Hematopoietic multipotent progenitor cell treated with erythropoietin and hydrocortisone succinate and interleukin-3 and kit ligand, for 15 days (in vitro differentiated cells): ENCODE measurements at regions not wholly inside any gene's neighbourhood (a gene's known extent, or its start where the extent isn't known, plus 50 kb on each side); places are given as distances from the start of the nearest gene placed in this dataset.

Source experiments
- DNase-seq: peaks from one replicate; pipeline ENCODE4 v3.0.0-alpha.2; 2015; ENCODE audit warnings: low spot score

DNA sequence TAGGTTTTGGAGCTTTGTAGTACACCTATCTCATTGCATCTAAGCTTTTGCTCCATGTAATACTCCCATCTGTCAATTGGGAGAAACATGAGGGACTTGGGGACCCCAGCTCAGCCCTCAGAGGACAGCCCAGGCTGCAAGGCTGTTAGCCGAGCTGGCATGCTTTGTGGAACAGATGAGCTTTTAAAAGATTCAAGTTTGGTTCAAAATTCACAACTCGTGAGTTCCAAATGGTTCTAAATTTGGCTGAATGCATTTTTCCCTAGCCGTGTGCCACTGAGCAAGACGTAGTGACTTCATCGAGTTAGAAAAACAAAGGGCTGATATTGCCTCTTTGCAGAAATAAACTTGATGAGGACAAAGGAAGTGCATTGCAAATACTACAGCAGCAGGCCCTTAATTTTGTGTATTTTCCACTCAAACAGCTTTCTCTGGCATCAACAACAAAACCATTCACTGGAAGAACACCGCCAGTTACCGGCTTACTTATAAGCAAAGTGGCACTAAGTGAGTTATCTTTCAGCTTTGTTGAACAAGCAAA lies 165.0 kb upstream of the HS3ST1 start:
- DNase-seq: no peak

DNA sequence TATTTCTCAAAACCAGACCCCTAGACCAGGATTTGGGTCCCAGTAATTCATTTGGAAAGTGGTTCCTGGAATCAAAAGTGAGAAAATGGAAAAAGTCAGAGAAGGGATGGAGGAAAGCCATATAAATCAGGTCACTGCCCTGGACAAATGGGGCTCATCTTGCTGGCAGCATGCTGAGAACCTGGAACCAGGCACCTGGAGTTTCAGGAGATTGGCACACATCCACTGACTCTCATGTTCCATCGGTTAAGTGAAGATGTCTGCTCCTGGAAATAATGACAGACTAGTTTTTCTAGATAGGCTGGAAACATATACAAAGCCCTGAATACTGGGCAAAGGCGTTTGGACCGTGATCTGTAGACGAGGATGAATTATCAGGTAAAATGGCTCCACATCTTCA lies 163.6 kb upstream of the HS3ST1 start:
- no peak for DNase-seq

DNA sequence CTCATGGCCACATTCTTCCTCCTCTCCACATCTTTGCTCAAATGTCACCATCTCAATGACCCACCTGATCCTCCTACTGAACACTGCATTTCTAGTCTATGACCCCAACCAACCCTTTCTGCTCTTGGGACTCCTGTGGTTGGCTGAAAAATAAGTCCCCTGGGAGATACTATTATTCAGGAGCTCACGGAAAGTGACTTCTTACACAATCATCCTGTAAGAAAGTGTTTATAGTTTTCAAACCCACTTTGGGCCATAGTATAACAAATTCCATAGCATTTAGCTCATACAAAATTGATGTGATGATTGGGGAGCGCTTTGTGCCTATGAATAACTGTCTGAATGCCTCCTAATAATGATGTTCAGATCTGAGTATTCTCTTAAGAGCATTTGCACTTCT lies 161.4 kb upstream of the HS3ST1 start:
- no peak for DNase-seq

DNA sequence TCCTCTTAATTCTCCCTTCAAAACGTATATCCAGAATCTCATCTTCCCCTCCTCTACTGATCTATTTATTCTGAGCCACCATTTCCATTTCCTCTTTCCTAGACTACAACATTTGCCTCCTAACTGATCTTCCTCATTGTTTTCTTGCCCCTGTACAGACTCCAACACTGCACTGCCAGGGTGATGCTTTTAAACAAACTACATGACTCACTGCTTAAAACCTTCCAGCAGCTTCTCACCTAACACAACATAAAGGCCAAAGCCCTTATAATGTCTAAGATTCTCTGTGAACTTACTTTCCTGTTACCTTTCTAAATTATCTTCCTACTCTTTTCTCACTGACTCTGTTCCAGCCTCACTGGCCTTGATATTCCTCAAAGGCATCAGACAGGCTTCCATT lies 161.0 kb upstream of the HS3ST1 start:
- no peak for DNase-seq

DNA sequence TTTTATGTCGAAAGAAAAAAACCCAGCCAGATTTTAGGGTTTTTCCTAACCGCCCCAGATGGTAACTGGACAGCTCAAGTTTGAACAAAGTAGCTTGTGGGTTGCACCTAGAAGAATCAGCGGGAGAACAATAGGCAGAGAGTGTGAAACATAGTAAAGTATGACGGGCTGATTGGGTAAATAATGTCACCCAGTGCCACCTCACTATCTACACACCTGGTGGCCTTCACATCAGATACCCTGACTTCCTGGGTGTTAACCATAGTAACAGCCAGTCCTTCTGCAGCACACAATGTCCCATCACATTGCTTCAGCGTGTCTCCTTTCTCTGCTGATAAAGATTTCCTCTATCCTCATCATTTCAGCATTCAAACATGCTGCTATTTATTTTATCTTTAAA lies 159.1 kb upstream of the HS3ST1 start:
- DNase-seq: no peak

DNA sequence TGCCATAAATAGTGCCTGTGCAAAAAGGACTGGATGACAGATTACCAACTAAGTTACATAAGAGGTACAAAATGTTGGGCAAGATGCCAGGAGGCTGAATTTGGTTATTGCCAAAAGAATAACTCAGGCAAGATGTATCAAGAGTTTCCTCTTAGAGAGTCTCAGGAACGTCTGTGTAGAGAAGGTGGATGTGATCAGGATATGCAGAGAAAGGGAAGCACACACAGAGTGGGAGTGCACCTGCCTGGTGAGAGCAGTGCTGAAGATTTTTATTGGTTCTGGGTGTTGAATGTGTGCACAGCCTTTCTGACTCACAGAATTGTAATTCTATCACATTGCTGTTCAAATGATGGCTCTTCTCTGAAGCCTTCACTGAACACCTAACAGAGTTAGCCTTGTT lies 156.8 kb upstream of the HS3ST1 start:
- DNase-seq: no peak

DNA sequence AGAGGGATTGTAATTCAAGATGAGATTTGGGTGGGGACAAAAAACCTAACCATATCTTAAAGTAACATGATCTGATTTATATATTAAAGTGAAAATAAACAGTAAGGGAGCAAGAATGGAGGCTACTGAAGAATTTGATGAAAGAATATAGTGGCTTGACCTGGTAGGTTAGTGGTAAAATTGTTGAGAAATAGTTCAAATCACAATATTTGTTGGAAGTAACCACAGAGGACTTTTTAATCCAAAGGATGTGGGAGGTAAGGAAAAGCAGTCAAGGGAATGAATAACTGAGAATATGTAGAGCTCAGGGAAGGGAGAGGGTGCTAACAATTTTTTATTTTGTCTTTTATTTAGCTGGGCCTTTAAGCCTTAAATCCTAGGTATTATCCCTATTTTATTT lies 139.8 kb upstream of the HS3ST1 start:
- DNase-seq: no peak

DNA sequence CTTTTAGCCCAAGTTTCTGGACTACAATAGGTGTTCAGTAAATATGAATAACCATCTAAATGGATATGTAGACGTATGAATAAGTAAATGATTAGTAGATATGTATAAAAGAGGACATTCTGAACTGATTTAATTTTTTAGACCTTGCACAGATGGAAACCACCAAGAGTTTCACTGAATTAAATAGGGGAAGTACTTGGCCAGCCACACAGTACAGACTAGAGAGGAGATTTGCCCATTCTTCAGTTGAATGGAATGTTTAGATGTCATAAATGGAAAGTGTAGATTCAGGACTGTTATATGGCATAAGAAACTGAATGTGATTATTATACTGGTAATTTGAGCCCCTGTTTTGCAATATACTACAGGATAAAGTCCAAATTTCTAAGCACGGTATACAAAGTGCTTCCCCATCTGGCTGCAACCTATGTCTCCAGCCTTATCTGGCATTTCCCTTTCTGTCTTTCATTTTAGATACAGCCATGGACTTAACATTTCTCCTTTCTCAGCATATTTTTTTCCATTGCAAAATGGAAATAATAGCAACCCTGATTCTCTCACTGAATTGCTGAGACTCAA lies 137.8 kb upstream of the HS3ST1 start:
- DNase-seq: no peak

DNA sequence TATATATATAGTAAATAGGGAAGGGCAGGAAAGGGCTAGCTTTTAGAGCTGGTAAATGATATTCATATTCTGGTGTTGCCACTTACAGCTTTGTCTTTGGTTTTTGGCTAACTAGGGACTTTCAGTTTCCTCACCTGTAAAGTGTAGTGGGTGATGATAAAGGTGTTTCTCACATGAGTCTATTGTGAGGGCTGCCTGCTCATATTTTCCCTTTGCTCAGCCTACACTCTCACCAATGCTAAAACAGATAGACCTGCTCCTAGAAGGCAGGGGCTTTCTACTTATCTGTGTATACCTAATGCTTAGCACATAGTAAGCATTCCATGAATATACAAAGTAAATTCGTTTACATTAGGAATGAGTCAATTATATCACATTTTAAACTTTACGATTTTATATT lies 137.2 kb upstream of the HS3ST1 start:
- no peak for DNase-seq

DNA sequence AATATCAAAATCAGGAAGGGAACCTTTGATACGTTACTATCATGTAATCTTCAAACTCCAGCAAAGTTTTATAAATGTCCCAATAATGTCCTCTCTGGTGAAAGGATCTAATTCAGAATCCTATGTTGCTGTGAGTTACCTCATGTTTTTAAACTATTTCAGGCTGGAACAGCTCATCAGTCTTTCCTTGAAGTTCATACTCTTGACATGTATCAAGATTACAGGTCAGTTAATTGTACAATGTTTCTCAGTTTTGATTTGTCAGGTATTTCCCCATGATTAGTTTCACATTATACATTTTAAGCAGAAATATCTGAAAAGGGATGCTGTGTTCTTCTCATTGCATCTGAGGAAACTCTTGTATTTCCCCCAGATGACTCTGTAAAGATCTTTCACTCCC lies 136.5 kb upstream of the HS3ST1 start:
- DNase-seq: no peak

DNA sequence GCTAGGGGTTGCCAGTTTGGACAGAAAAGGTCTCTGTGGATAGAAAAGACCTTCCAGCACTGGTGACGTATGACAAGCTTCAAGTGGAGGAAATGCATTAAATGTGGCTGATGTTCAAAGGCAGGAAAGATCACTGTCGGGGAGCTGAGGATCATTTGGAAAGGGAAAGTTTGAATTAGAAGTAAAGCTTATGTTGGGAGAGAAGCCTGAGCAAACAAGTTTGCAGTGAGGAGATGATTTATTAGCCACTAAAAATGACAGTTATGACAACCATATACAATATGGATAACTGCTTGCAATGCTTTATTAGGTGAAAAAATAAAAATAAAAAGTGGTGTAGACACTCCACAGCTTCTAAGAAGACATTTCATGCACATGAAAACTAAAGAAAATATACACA lies 135.3 kb upstream of the HS3ST1 start:
- DNase-seq: no peak

DNA sequence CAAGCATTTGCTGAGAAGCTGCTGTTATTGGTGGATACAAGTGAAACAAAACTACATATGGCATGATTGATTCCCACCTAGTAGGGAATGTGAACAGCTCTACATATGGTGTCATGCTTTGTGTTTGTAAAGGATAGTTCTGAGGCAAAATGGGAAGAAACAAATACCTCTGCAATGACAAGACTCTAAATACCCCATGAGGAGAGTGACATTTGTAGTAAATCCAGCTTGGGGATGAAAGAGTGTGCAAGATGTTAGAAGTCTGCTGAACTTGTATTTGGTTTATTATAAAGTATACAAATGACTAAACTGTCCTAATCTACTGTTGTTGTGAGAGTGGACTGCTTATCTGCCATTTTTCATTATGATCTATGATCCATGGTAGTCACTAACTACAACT lies 120.8 kb upstream of the HS3ST1 start:
- DNase-seq: no peak

DNA sequence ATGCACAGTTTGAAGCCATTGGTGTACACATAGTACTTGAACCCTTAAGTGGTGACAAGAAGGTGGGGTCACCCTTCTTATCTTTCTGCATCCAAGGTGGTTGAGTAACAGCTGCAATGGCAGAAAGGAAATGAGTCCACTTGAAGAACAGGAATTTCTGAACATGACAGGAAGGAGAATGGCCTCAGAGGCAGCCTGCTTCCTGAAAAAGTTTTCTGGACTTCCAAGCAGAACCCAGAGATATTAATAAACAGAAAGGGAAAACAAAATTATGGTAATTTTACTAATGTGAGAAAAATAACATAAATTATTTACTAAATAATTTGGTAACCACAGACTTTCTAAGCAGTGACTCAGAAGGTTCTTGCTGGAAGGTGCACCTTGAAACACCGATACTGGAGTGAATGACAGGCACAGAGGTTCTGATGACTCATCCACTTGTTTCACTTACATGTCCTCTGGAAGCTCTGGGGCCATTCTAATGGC lies 119.9 kb upstream of the HS3ST1 start:
- DNase-seq: no peak

DNA sequence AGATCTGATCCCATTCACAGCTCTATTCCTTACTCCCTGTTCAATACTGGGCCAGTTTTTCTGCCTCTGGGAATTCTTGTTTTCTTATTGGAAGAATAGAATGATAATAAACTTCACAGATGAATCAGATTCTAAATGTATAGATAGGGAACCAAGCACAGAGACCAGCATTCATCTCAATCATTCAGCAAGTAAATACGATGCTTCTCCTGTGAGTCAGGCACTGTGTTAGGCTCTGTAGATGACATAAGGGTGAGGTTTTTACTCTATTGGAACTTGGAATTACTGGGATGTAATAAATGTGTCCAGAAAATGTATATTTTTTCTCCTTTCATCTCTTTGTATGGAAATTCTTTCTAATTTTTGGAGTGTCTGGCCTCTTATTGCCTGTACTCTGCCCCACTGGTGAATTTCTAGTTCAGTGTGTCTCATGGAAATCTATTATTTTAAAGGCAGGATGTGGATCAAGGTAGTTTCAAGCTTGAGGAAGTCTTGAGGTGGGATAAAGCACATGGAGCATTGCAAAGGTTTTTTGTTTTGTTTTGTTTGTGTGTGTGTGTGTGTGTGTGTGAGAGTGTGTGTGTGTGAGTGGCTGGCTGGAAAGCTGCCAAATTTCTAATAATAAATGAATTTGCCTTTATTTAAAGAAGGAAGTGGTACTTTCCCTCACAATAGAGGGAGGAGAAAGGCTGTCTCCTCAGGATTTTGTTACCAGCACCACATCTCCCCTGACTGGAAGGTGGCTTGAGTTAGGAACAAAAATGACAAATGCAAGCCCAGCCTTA lies 117.9 kb upstream of the HS3ST1 start:
- DNase-seq: no peak

DNA sequence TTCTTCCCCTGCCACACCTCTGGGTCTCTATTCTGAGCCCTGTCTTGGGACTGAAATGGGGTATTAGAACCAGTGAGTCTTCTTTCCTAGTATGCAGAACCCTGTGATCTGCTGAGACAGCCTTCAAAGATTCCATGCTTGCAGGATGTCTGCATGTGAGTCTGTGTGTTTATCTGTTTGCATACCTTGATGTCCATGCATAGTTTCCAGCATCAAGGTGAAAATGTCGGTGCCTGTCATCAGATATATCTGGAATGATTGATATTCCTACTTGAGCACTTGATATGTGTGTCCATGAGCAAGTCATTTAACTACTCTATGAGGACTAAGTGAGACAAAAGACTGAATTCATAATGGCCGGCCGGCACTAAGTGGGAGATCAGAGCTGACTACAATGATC lies 117.0 kb upstream of the HS3ST1 start:
- no peak for DNase-seq

DNA sequence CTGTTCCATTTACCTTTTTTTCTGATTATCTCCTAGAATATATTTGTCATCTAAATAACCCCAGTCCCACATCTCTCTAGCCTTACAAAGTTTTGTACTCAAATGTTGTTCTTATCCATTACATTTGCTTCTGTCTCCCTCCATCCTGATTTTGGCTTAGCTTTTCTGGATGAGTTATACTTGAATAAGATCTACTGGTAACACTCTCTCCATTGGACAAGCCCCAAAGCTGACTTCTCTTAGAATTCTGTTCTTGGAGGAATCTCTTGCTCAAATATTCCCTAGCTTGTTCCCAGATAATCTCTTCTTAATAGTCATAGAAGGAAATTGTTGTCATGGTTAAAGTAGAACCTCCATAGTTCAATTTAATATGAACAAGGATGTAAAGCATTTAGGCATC lies 115.5 kb upstream of the HS3ST1 start:
- DNase-seq: no peak

DNA sequence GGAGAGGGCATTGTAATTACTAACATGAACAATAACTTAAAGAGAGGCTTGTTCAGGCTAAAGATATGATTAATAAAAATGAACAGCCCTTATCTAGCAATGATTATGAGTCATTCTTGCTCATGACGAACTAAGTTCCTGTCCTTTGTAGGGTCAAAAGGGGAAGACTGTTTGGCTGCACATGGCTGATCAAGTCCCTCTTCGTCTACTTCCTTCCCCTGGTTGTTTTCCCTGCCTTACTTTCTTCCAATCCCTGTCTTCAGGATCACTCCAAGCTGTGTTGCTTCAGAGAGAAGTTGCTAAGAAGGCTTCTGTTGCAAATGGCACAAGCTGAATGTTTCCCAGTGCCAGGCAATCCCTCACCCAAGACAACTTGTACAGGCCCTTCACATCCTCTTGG lies 115.0 kb upstream of the HS3ST1 start:
- DNase-seq: no peak

DNA sequence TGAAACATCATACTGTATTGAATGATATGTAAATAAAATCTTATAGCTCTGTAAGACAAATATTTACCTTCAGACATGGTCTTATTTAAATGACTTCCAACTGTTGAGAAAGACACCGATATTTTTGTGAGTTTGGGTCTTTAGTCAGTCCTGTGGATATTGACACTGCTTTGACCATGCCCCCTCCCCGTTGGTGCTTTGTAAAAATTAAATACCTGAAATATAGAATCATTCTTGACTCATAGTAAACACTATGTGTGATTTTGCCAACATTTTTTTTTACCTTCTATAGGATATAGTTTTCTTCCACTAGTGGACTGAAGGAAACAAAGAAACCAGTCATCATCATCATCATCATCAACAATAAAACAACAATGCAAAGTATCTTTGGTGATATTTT lies 114.3 kb upstream of the HS3ST1 start:
- DNase-seq: no peak

DNA sequence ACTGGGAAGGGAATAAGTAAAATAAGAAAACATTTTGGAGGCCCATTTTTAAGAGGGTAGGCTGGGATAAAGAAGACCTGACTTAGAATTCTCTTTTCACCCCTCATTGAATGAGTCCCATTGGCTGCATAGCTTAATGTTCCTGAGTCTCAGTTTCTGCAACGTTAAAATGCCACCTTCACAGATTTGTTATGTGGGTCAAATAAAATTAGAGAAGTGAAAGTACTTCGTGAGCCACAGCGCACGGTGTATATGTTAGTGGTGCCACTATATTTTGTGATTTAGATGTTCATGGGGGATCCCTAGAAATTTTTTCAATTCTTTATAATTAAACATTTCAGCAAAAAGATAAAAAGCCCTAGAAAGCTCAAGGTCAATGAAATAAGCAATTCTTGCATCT lies 109.2 kb upstream of the HS3ST1 start:
- DNase-seq: no peak

DNA sequence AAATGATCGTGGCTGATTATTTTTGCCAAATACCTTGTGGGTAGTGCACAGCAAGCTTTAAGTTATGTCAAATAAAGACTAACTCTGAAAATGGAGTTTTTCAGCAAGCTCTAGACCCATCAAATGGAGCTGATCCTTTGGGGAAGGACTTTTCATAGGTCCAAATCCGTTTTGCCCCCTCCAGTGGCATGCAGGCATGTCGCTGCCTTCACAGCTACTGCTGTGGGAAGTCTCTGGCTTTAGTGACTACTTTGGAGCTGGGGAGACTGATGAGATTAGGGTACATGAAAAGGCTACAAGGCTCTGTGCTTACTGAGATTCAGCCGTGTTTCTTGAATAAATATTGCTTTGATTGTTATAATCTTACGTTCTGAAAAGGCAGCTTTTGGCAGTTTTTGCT lies 106.6 kb upstream of the HS3ST1 start:
- no peak for DNase-seq

DNA sequence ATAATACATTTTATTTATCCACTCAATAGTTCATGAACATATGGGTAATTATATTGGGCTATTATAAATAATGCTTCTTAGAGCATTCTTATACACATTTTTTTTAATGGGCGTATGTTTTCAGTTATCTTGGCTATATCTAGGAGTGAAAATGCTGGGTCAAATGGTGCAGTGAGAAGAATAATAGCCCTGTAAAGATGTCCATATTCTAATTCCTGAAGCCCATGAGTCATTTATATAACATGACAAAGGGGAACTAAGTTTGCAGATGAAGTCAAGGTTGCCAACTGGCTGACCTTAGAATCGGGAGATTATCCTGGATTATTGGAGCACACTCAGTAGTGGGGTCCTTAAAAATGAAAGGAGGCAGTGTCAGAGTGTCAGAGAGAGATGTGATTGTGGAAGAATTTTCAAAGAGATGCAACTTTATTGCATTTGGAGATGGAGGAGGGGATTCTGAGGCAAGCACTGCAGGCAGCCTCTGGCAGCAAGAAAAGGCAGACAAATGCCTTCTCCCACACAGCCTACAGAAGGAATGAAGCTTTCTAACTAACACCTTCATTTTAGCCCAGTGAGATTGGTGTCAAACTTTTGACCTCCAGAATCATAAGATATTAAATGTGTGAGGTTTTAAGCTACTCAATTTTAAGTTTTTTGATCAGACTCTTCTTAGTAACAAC lies 106.1 kb upstream of the HS3ST1 start:
- no peak for DNase-seq

DNA sequence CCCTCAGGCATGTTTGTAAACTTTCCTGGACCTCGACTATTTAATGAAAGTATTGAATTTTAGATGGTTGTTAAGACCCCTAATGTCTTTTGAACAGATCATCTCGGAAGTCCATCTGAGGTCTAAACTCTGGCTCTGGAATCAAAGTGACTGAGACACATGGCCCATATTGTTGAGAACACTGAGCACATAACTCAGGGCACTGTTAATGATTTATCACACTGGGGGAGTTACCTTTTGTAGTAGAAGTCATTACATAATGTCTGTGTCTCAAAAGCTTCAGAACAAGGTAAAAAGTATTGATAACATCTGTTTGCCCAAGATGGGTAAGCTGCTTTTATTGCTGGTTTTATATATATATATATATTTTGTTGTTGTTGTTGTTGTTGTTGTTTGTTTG lies 103.4 kb upstream of the HS3ST1 start:
- DNase-seq: no peak

DNA sequence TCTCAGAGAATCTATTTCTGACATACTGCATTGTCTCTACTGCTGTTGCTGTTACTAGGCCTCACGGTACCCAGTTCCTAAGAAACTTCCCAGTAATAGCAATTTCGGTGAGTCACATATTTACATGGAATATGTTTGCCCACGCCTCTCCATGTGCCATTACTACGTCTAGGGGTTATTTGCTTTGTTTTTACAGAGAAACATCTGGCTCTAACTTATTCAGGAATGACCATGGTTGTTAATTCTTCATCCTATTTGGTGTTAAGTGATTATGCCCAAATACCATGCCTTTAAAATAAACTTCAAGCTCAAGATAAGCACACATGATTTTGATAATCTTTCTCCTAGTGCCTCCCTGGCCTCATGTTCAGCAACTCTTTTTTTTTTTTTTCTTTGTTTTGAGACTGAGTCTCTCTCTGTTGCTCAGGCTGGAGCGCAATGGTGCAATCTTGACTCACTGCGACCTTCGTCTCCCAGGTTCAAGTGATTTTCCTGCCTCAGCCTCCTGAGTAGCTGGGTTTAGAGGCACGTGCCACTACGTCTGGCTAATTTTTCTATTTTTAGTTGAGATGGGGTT lies 101.0 kb upstream of the HS3ST1 start:
- DNase-seq: no peak
